8988T (cell line): ENCODE measurements at regions not wholly inside any gene's neighbourhood (a gene's known extent, or its start where the extent isn't known, plus 50 kb on each side); places are given as distances from the start of the nearest gene placed in this dataset.

Experiments used
- DNase-seq: peaks from one replicate; pipeline ENCODE4 v3.0.0; 2011

- DNase-seq, result no peak
Measured at GRCh38 chr12:67797753-67798152, 149.2 kb downstream of the DYRK2 start.

GRCh38 chr12:67798768-67799167 lies 150.2 kb downstream of the DYRK2 start:
- DNase-seq, result no peak

- no peak for DNase-seq
Measured at GRCh38 chr12:67802731-67803130, 154.2 kb downstream of the DYRK2 start.

GRCh38 chr12:67803278-67803993 lies 154.9 kb downstream of the DYRK2 start:
- no peak for DNase-seq

- no peak for DNase-seq
Measured at GRCh38 chr12:67804168-67804567, 155.6 kb downstream of the DYRK2 start.

GRCh38 chr12:67807814-67808213 lies 159.3 kb downstream of the DYRK2 start:
- no peak for DNase-seq

- no peak for DNase-seq
Measured at GRCh38 chr12:67810166-67810565, 161.6 kb downstream of the DYRK2 start.

GRCh38 chr12:67811437-67812361 lies 163.2 kb downstream of the DYRK2 start:
- no peak for DNase-seq

- no peak for DNase-seq
Measured at GRCh38 chr12:67813456-67813904, 164.9 kb downstream of the DYRK2 start.

- no peak for DNase-seq
Measured at GRCh38 chr12:67816269-67816668, 167.7 kb downstream of the DYRK2 start.

GRCh38 chr12:67818459-67818903 lies 169.9 kb downstream of the DYRK2 start:
- no peak for DNase-seq

- DNase-seq, result no peak
Measured at GRCh38 chr12:67819902-67820301, 169.3 kb upstream of the IFNG-AS1 start.

GRCh38 chr12:67820694-67821093 lies 168.6 kb upstream of the IFNG-AS1 start:
- no peak for DNase-seq

GRCh38 chr12:67822826-67823225 lies 166.4 kb upstream of the IFNG-AS1 start:
- no peak for DNase-seq

- no peak for DNase-seq
Measured at GRCh38 chr12:67826148-67826547, 163.1 kb upstream of the IFNG-AS1 start.

- DNase-seq, result no peak
Measured at GRCh38 chr12:67826946-67827720, 162.1 kb upstream of the IFNG-AS1 start.

- no peak for DNase-seq
Measured at GRCh38 chr12:67827820-67828383, 161.3 kb upstream of the IFNG-AS1 start.

GRCh38 chr12:67829896-67830295 lies 159.4 kb upstream of the IFNG-AS1 start:
- no peak for DNase-seq

GRCh38 chr12:67832155-67832554 lies 157.1 kb upstream of the IFNG-AS1 start:
- DNase-seq, result no peak

GRCh38 chr12:67833602-67834001 lies 155.6 kb upstream of the IFNG-AS1 start:
- DNase-seq, result no peak

GRCh38 chr12:67837876-67838275 lies 151.4 kb upstream of the IFNG-AS1 start:
- no peak for DNase-seq

GRCh38 chr12:67842124-67842523 lies 147.1 kb upstream of the IFNG-AS1 start:
- DNase-seq, result no peak

GRCh38 chr12:67843257-67843656 lies 146.0 kb upstream of the IFNG-AS1 start:
- DNase-seq, result no peak
